NAMALWA (cell line): ENCODE measurements at regions not wholly inside any gene's neighbourhood (a gene's known extent, or its start where the extent isn't known, plus 50 kb on each side); places are given as distances from the start of the nearest gene placed in this dataset.
A peak's percentile ranks its signal among the peaks of the same experiment; 100 is the strongest.

Source experiments
- DNase-seq: peaks from one replicate; pipeline ENCODE4 v3.0.0-alpha.2; 2015; ENCODE audit warnings: low spot score

- no peak for DNase-seq
Measured at GRCh38 chr13:111038887-111039286, 76.2 kb upstream of the ARHGEF7 start.

GRCh38 chr13:111037927-111038326, 77.2 kb upstream of the ARHGEF7 start:
- no peak for DNase-seq

GRCh38 chr13:111036665-111037064, 78.4 kb upstream of the ARHGEF7 start:
- DNase-seq: no peak

GRCh38 chr13:111035861-111036260, 79.2 kb upstream of the ARHGEF7 start:
- no peak for DNase-seq

- no peak for DNase-seq
Measured at GRCh38 chr13:111034811-111035210, 80.3 kb upstream of the ARHGEF7 start.

GRCh38 chr13:111033172-111034130, 81.7 kb upstream of the ARHGEF7 start:
- no peak for DNase-seq

- no peak for DNase-seq
Measured at GRCh38 chr13:111031531-111031961, 83.6 kb upstream of the ARHGEF7 start.

GRCh38 chr13:111029957-111030609, 85.0 kb upstream of the ARHGEF7 start:
- no peak for DNase-seq

- DNase-seq: peak; percentile 21
Measured at GRCh38 chr13:111027458-111028439, 87.4 kb upstream of the ARHGEF7 start.

- no peak for DNase-seq
Measured at GRCh38 chr13:111025310-111025709, 89.8 kb upstream of the ARHGEF7 start.

GRCh38 chr13:111022886-111023285, 92.2 kb upstream of the ARHGEF7 start:
- no peak for DNase-seq

- no peak for DNase-seq
Measured at GRCh38 chr13:111022241-111022640, 92.9 kb upstream of the ARHGEF7 start.

- no peak for DNase-seq
Measured at GRCh38 chr13:111021270-111021669, 93.8 kb upstream of the ARHGEF7 start.

GRCh38 chr13:111020546-111020945, 94.6 kb upstream of the ARHGEF7 start:
- DNase-seq: no peak

- no peak for DNase-seq
Measured at GRCh38 chr13:111020021-111020420, 95.1 kb upstream of the ARHGEF7 start.

GRCh38 chr13:111017755-111018459, 97.2 kb upstream of the ARHGEF7 start:
- no peak for DNase-seq

- DNase-seq: no peak
Measured at GRCh38 chr13:111013196-111013595, 98.3 kb upstream of the ANKRD10 start.

GRCh38 chr13:111011899-111012298, 97.0 kb upstream of the ANKRD10 start:
- no peak for DNase-seq

- DNase-seq: no peak
Measured at GRCh38 chr13:111008351-111008750, 93.5 kb upstream of the ANKRD10 start.

- DNase-seq: peak; percentile 44
Measured at GRCh38 chr13:111007209-111007608, 92.3 kb upstream of the ANKRD10 start.

GRCh38 chr13:111006506-111007031, 91.7 kb upstream of the ANKRD10 start:
- no peak for DNase-seq
